HFFc6 (cell line): ENCODE measurements at regions not wholly inside any gene's neighbourhood (a gene's known extent, or its start where the extent isn't known, plus 50 kb on each side); places are given as distances from the start of the nearest gene placed in this dataset.

ENCODE experiments used
- DNase-seq: peaks from one replicate; pipeline ENCODE4 v3.0.0-alpha.2; 2018
- H3K27ac Mint-ChIP-seq: 2 replicates; pipeline ENCODE4 v1.8.0; 2020; ENCODE audit warnings: mild to moderate bottlenecking, mixed read lengths
- H3K27me3 Mint-ChIP-seq: 2 replicates; pipeline ENCODE4 v1.8.0; 2021; ENCODE audit warnings: mild to moderate bottlenecking, moderate library complexity, mixed read lengths; ENCODE audit not compliant: insufficient read depth
- H3K36me3 Mint-ChIP-seq: 2 replicates; pipeline ENCODE4 v1.8.0; 2021; ENCODE audit warnings: low read depth, mixed read lengths
- H3K4me1 Mint-ChIP-seq: 2 replicates; pipeline ENCODE4 v1.8.0; 2020; ENCODE audit warnings: low read depth, mixed read lengths
- H3K4me3 Mint-ChIP-seq: 2 replicates; pipeline ENCODE4 v1.8.0; 2020; ENCODE audit warnings: mild to moderate bottlenecking, moderate library complexity, mixed read lengths
- H3K9me3 Mint-ChIP-seq: 2 replicates; pipeline ENCODE4 v1.8.0; 2020; ENCODE audit warnings: mild to moderate bottlenecking, mixed read lengths
- CTCF ChIP-seq: fragments of 200-600 bp; sonication (generic); IDR thresholded peaks from 2 replicates; pipeline ENCODE4 v1.5.0; 2021; ENCODE audit warnings: antibody characterized with exemption, mild to moderate bottlenecking

- no peak for TF ChIP-seq CTCF
- Mint-ChIP-seq H3K36me3 (0 out of 2 replicates have a peak, but pooled peaks cover 10% of the 10 kb centered on the region), H3K4me1 (peaks cover 11% of the 10 kb centered on the region; the same call in 1 of the 2 replicates), H3K4me3 (no peak overlapping the region), H3K27ac (no peak overlapping the region), H3K27me3 (peaks cover 7% of the 10 kb centered on the region; the same call in 1 of the 2 replicates), H3K9me3 (peaks cover 17% of the 10 kb centered on the region)
- DNase-seq, result no peak
Measured at GRCh38 chr21:27060190-27060589, 93.3 kb upstream of the ADAMTS5 start.

GRCh38 chr21:27058673-27059605 lies 92.1 kb upstream of the ADAMTS5 start:
- peaks cover 9% of the 10 kb centered on the region; the same call in 1 of the 2 replicates for H3K27me3 Mint-ChIP-seq
- no peak for DNase-seq
- TF ChIP-seq CTCF, result no peak
- no peak overlapping the region for H3K4me3 Mint-ChIP-seq
- H3K9me3 Mint-ChIP-seq, result peaks cover 15% of the 10 kb centered on the region
- no peak overlapping the region for H3K27ac Mint-ChIP-seq
- H3K36me3 Mint-ChIP-seq, result 0 out of 2 replicates have a peak, but pooled peaks cover 10% of the 10 kb centered on the region
- peaks cover 11% of the 10 kb centered on the region; the same call in 1 of the 2 replicates for H3K4me1 Mint-ChIP-seq

- H3K36me3 Mint-ChIP-seq, result 0 out of 2 replicates have a peak, but pooled peaks cover 4% of the 10 kb centered on the region
Measured at GRCh38 chr21:27057997-27058396, 91.1 kb upstream of the ADAMTS5 start.

GRCh38 chr21:27047658-27048314 lies 80.9 kb upstream of the ADAMTS5 start:
- peaks cover 11% of the 10 kb centered on the region for H3K4me1 Mint-ChIP-seq
- no peak for TF ChIP-seq CTCF
- no peaks in the 10 kb centered on the region; the same call in 1 of the 2 replicates for H3K27me3 Mint-ChIP-seq
- H3K9me3 Mint-ChIP-seq, result no peaks in the 10 kb centered on the region
- no peak overlapping the region for H3K27ac Mint-ChIP-seq
- H3K36me3 Mint-ChIP-seq, result no peaks in the 10 kb centered on the region
- DNase-seq, result no peak
- no peak overlapping the region for H3K4me3 Mint-ChIP-seq

More at GRCh38 chr21:27057997-27058396, 91.1 kb upstream of the ADAMTS5 start:
- Mint-ChIP-seq H3K4me1 (peaks cover 11% of the 10 kb centered on the region; the same call in 1 of the 2 replicates), H3K9me3 (peaks cover 6% of the 10 kb centered on the region), H3K27me3 (peaks cover 6% of the 10 kb centered on the region; the same call in 1 of the 2 replicates), H3K4me3 (no peak overlapping the region), H3K27ac (no peak overlapping the region)
- DNase-seq, result no peak
- no peak for TF ChIP-seq CTCF

- DNase-seq, result no peak
- Mint-ChIP-seq H3K4me1 (peaks cover 11% of the 10 kb centered on the region), H3K4me3 (no peak overlapping the region), H3K27me3 (no peaks in the 10 kb centered on the region; the same call in 1 of the 2 replicates), H3K9me3 (no peaks in the 10 kb centered on the region), H3K27ac (peak overlapping the region; percentile 7; the same call in 1 of the 2 replicates), H3K36me3 (no peaks in the 10 kb centered on the region)
- TF ChIP-seq CTCF, result no peak
Measured at GRCh38 chr21:27047283-27047657, 80.4 kb upstream of the ADAMTS5 start.
